ENCODE measurements at regions not wholly inside any gene's neighbourhood (a gene's known extent, or its start where the extent isn't known, plus 50 kb on each side); places are given as distances from the start of the nearest gene placed in this dataset.

- DNase-seq = peak in 1 of 42 donors; percentile 4
- intact Hi-C loops (cut with DNase I) = no loop called here
Observed at GRCh38 chr9:73026375-73026774, 73.5 kb upstream of the ALDH1A1 start.

GRCh38 chr9:73024601-73025034 lies 71.8 kb upstream of the ALDH1A1 start:
- intact Hi-C loops (cut with DNase I) = no loop called here
- no peak for DNase-seq

GRCh38 chr9:73023025-73023541 lies 70.2 kb upstream of the ALDH1A1 start:
- peak in 34 of 42 donors; percentile 5 to 69 (median 46) for DNase-seq
- intact Hi-C loops (cut with DNase I) = no loop called here

- intact Hi-C loops (cut with DNase I) = no loop called here
- no peak for DNase-seq
Observed at GRCh38 chr9:73022353-73022752, 69.5 kb upstream of the ALDH1A1 start.

GRCh38 chr9:73020877-73021276 lies 68.0 kb upstream of the ALDH1A1 start:
- no peak for DNase-seq
- intact Hi-C loops (cut with DNase I) = no loop called here

GRCh38 chr9:73014011-73014410 lies 61.2 kb upstream of the ALDH1A1 start:
- intact Hi-C loops (cut with DNase I) = no loop called here
- no peak for DNase-seq

GRCh38 chr9:73011956-73012355 lies 59.1 kb upstream of the ALDH1A1 start:
- no peak for DNase-seq
- intact Hi-C loops (cut with DNase I) = no loop called here

- intact Hi-C loops (cut with DNase I) = no loop called here
- DNase-seq = peak in 1 of 42 donors; percentile 5
Observed at GRCh38 chr9:73011181-73011750, 58.4 kb upstream of the ALDH1A1 start.

GRCh38 chr9:73009649-73010288 lies 56.9 kb upstream of the ALDH1A1 start:
- no peak for DNase-seq
- intact Hi-C loops (cut with DNase I) = no loop called here

GRCh38 chr9:73007966-73008672 lies 55.3 kb upstream of the ALDH1A1 start:
- intact Hi-C loops (cut with DNase I) = no loop called here
- DNase-seq = no peak

- intact Hi-C loops (cut with DNase I) = no loop called here
- DNase-seq = no peak
Observed at GRCh38 chr9:73006986-73007385, 54.1 kb upstream of the ALDH1A1 start.
